Transverse colon (tissue), 4 donors: ENCODE measurements at regions not wholly inside any gene's neighbourhood (a gene's known extent, or its start where the extent isn't known, plus 50 kb on each side); places are given as distances from the start of the nearest gene placed in this dataset.

ENCODE experiments used
- EP300 ChIP-seq: sonication (generic); formaldehyde crosslinking; IDR thresholded peaks from one replicate; pipeline ENCODE4 v1.6.1; 2017; ENCODE audit warnings: antibody characterized with exemption, low read depth
- POLR2A ChIP-seq: fragments of 450-650 bp; IDR thresholded peaks from one replicate; pipeline ENCODE4 v1.6.1; 2016; ENCODE audit warnings: antibody characterized with exemption, mild to moderate bottlenecking, moderate library complexity
- POLR2AphosphoS5 ChIP-seq, 3 donors: sonication (generic); formaldehyde crosslinking; IDR thresholded peaks; one replicate each; pipeline ENCODE4 v1.6.1; 2016; ENCODE audit warnings: antibody characterized with exemption in 3 of 3
- TF ChIP-seq, protein P1 (sequence below), 5 experiments: fragments of 200-600 bp in 3 of 5; fragments of 450-650 bp in 2 of 5; sonication (generic) in 3 of 5; IDR thresholded peaks; 1 replicate in 2 of 5; 2 replicates in 3 of 5; pipeline ENCODE4 v1.5.1; 2016 to 2017; ENCODE audit warnings: antibody characterized with exemption in 5 of 5, inconsistent platforms in 3 of 5, mild to moderate bottlenecking in 2 of 5, moderate library complexity in 1 of 5

DNA sequence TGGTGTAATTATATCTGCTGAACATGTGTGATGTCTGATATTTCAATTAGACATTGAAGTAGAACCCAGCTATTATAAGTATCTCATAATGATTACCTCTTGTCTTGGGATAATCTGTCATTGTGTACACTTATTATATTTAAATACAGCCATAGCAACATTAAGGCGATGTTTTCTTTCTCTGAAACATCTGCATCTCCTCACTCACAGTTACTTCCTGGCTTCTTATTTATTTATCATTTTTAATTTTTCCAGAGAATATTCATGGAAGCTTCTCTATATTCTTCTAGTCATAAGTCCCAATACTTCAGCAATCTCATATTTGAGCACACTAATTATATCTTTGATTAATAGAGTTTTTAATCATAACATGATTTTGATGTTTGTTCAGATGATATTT lies 103.8 kb upstream of the FBN2 start:
- TF ChIP-seq, protein P1, sequence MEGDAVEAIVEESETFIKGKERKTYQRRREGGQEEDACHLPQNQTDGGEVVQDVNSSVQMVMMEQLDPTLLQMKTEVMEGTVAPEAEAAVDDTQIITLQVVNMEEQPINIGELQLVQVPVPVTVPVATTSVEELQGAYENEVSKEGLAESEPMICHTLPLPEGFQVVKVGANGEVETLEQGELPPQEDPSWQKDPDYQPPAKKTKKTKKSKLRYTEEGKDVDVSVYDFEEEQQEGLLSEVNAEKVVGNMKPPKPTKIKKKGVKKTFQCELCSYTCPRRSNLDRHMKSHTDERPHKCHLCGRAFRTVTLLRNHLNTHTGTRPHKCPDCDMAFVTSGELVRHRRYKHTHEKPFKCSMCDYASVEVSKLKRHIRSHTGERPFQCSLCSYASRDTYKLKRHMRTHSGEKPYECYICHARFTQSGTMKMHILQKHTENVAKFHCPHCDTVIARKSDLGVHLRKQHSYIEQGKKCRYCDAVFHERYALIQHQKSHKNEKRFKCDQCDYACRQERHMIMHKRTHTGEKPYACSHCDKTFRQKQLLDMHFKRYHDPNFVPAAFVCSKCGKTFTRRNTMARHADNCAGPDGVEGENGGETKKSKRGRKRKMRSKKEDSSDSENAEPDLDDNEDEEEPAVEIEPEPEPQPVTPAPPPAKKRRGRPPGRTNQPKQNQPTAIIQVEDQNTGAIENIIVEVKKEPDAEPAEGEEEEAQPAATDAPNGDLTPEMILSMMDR (IDR thresholded peaks at IDR 0.05): no peak
- TF ChIP-seq POLR2A (no peak), POLR2AphosphoS5 (IDR thresholded peaks at IDR 0.05) (no peak), EP300 (no peak)
